GM12872 (cell line): ENCODE measurements at regions not wholly inside any gene's neighbourhood (a gene's known extent, or its start where the extent isn't known, plus 50 kb on each side); places are given as distances from the start of the nearest gene placed in this dataset.

Source experiments
- TF ChIP-seq, protein P1 (sequence below): IDR thresholded peaks from 3 replicates; pipeline ENCODE4 v1.5.1; 2011; ENCODE audit warnings: low read depth, mild to moderate bottlenecking, low read length, moderate library complexity; ENCODE audit not compliant: insufficient read depth

DNA sequence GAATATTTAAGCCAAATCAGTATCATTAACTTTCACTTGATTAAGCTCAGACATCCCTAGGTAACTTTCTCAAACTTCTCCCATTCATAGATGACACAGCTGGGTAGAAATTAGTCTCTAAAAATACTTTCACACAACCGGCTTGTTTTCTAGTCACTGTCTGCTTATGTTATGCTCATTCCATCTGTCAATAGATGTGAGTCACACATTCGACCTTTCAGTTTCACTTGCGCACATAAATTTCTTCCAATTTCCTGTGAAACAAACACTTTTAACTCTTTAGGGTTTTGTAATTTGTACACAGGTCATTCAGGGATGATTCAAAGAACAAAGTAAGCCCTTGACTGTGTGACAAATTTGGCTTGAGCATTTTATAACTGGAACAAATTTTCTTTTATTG is 723.0 kb downstream of the KCNA4 start:
- TF ChIP-seq, protein P1, sequence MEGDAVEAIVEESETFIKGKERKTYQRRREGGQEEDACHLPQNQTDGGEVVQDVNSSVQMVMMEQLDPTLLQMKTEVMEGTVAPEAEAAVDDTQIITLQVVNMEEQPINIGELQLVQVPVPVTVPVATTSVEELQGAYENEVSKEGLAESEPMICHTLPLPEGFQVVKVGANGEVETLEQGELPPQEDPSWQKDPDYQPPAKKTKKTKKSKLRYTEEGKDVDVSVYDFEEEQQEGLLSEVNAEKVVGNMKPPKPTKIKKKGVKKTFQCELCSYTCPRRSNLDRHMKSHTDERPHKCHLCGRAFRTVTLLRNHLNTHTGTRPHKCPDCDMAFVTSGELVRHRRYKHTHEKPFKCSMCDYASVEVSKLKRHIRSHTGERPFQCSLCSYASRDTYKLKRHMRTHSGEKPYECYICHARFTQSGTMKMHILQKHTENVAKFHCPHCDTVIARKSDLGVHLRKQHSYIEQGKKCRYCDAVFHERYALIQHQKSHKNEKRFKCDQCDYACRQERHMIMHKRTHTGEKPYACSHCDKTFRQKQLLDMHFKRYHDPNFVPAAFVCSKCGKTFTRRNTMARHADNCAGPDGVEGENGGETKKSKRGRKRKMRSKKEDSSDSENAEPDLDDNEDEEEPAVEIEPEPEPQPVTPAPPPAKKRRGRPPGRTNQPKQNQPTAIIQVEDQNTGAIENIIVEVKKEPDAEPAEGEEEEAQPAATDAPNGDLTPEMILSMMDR: no peak

DNA sequence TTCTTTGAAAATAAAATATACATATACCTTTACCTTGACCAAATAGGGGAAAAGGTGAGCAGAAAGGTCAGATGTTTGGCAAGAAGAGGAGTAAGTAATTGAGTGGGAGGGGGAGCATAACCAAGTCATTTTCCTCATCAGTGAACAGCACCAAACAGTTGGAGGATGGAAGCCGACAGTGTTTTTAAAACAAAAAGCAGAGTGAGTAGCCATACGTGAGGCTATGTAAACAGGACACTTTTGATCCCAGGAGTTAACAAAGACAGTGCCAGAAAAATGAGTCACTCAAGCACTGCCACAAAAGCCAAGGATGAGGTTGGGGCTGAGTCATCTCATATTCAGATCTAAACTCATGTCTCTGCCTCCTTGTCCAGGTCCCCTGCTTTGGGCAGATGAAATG is 734.7 kb downstream of the KCNA4 start:
- TF ChIP-seq, protein P1: no peak

DNA sequence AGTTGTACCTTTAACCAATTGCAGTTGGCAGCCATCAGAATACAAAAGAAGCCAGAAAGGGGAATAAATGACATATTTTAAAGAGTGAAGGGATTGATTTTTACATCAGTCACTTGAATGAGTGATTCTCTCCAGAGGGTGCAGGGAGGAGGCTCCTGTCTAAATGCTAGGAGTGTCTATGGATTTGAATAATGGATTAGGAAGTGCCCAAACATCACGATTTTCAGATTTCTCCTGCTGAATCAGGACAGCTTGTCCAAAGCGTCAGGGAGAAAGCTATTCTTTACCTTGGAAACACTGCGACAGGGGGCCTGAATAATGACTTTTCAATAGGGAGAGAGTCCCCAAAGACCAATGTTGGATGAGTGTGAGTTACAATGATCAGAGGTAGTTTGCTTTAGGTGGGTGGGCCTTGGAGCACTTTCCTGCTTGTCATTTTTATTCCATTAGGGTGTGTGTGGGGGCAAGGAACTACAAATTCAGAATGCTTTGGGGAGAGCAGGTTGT is 735.5 kb downstream of the KCNA4 start:
- TF ChIP-seq, protein P1: no peak

DNA sequence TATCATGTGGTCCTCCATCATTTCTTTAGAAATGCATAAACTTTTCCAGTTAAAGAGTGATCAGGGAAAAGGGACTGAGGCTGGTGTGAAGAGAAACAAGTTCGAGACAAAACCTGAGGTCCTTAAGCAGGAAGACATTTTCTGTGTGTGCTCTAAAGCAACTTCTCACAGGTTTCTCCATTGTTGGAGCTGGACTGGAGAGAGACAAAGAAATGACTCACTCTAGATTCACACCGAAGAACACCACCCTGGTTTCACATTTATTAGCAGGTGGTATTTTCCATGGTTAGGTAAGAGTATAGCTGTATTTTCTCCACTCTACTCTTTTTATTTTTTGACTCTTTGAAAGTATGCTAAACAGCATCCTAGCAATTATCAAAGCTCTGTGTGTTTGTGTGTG is 736.4 kb downstream of the KCNA4 start:
- TF ChIP-seq, protein P1: no peak

DNA sequence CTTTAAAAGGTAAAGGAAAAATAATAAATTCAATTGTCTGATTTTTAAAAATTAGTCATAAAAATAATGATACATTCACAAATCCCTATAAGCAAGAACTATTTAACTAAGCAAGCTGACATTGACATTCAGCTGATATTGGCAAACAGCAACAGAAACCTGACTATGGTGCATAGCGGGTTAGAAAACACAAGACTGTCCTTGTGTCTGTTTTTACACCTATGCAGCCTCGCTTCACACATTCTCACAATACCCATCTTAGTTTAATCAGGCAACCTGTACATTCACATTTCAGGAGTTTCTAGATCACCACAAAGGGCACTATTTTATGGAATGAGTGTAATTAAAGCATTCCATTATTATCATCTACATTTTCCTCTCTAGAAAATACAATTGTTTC is 737.1 kb downstream of the KCNA4 start:
- TF ChIP-seq, protein P1: no peak

DNA sequence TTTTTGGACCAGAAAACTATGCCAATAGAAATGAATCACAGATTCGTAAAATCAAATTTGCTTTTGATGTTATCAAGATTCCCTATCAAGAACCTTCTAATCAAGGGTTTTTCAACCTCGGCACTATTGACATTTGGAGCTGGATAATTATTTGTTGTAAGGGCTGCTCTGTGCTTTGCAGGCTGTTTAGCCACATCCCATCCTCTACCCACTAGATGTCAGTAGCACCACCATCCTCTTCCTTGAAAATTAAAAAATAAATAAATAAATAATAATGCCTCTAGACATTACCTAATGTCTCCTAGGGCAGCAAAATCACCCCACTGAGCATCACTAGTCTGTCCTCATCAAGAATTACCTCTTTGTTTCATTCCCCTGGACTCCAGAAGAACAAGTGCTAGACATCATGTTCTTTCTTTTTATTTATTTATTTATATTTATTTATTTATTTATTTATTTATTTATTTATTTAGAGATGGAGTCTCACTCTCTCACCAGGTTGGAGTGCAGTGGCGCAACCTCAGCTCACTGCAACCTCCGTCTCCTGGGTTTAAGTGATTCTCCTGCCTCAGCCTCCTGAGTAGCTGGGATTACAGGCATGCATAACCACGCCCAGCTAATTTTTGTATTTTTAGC is 744.7 kb downstream of the KCNA4 start:
- TF ChIP-seq, protein P1: no peak

DNA sequence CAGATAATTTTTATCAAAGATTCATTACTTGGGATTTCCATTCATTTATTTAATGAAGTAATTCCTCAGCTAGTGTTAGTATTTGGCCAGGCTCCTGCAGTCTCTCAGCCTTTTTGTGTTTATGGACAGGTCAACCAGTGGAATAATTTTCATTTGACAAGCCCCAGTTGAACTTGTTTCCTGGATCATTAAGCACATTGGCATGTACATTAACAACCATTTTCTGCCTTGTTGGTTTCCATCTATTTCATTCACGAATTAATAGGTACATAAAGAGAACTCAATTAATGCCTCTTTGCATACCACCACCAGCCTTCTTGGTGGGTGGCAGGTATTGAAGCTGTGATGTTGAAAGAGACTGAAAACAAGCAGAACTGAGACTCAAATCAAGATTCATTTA is 745.2 kb downstream of the KCNA4 start:
- TF ChIP-seq, protein P1: no peak
